ENCODE measurements at regions not wholly inside any gene's neighbourhood (a gene's known extent, or its start where the extent isn't known, plus 50 kb on each side); places are given as distances from the start of the nearest gene placed in this dataset.

- intact Hi-C loops (cut with DNase I) = loop anchor here in 9 of 10 donors (2.0 to 10.0 kb wide), 10 partner anchors 42 to 550 kb away; partner anchors contain the start of gene TRIM13 (in 5 of the 9)
- TF ChIP-seq POLR2A (IDR thresholded peaks at IDR 0.05) (no peak), CTCF (IDR thresholded peaks at IDR 0.05) (no peak)
- ATAC-seq (peak in 2 of 4 donors; percentile 18 to 23), DNase-seq (peak; percentile 60 to 99 (median 98))
- Histone ChIP-seq H3K4me1 (peaks cover 0 to 72% (median 36%) of the 10 kb centered on the region in 12 donors), H3K9me3 (no peaks in the 10 kb centered on the region), H3K27ac (peak overlapping the region; percentile 99 to 100 (median 99)), H3K27me3 (peaks cover 0 to 10% (median 0%) of the 10 kb centered on the region in 9 donors), H3K36me3 (peaks cover 0 to 13% (median 0%) of the 10 kb centered on the region in 9 donors), H3K4me3 (peak overlapping the region; percentile 73 to 98 (median 90))
- 0 to 2% (median 1%) methylated on average over 13 to 78 of the region's 78 CpGs for WGBS, 4 donors
Observed at GRCh38 chr13:50124536-50125303, 109.5 kb downstream of the KCNRG start.

DNA sequence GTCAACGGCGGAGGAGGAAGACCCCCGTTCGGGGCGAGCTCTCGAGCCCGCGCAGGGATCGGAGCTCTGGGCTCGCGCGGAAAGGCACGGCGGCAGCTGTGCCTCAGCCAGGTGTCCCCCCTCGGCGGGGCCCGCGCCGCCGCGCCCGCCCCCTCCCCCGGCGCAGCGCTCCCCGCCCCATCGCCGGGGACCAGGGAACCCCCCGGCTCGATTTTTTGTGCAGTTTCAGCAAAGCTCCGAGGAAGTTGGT, 110.0 kb downstream of the KCNRG start:
- no peak for DNase-seq
- Histone ChIP-seq H3K9me3 (no peaks in the 10 kb centered on the region), H3K27me3 (peaks cover 0 to 14% (median 0%) of the 10 kb centered on the region in 9 donors), H3K27ac (peak overlapping the region; percentile 99 to 100 (median 99)), H3K36me3 (peaks cover 0 to 13% (median 0%) of the 10 kb centered on the region in 9 donors), H3K4me1 (peaks cover 0 to 72% (median 35%) of the 10 kb centered on the region in 12 donors), H3K4me3 (peak overlapping the region; percentile 73 to 98 (median 90))
- WGBS, 4 donors = 0 to 4% (median 1%) methylated on average over 5 to 31 of the region's 31 CpGs
- peak in 3 of 4 donors; percentile 0 to 4 (median 3) for ATAC-seq
- intact Hi-C loops (cut with DNase I) = loop anchor here in 8 of 10 donors (2.0 to 10.0 kb wide), 9 partner anchors 42 to 550 kb away; partner anchors contain the start of gene TRIM13 (in 3 of the 8)
- TF ChIP-seq POLR2A (IDR thresholded peaks at IDR 0.05) (no peak), CTCF (IDR thresholded peaks at IDR 0.05) (no peak)

GRCh38 chr13:50125554-50126262, 110.5 kb downstream of the KCNRG start:
- H3K27ac ChIP-seq = peak overlapping the region; percentile 99 to 100 (median 99)
- DNase-seq (peak; percentile 94 to 97 (median 96)), ATAC-seq (peak; percentile 36 to 67 (median 63))
- WGBS, 4 donors = 1% methylated on average over 46 to 87 of the region's 87 CpGs
- H3K27me3 ChIP-seq = peaks cover 0 to 19% (median 2%) of the 10 kb centered on the region in 9 donors
- peaks cover 0 to 74% (median 36%) of the 10 kb centered on the region in 12 donors for H3K4me1 ChIP-seq
- no peaks in the 10 kb centered on the region for H3K9me3 ChIP-seq
- peaks cover 0 to 11% (median 0%) of the 10 kb centered on the region in 9 donors for H3K36me3 ChIP-seq
- peak overlapping the region; percentile 73 to 98 (median 90) for H3K4me3 ChIP-seq
- intact Hi-C loops (cut with DNase I) = loop anchor here in 8 of 10 donors (2.0 to 10.0 kb wide), 9 partner anchors 43 to 549 kb away; partner anchors contain the start of gene TRIM13 (in 3 of the 8)
- TF ChIP-seq POLR2A (IDR thresholded peaks at IDR 0.05) (peak in 1 of 2 donors; percentile 81), CTCF (IDR thresholded peaks at IDR 0.05) (no peak)

Data from heart left ventricle (tissue), 16 donors.